Lung (tissue), 11 donors: ENCODE measurements at regions not wholly inside any gene's neighbourhood (a gene's known extent, or its start where the extent isn't known, plus 50 kb on each side); places are given as distances from the start of the nearest gene placed in this dataset.

Experiments
- ATAC-seq: fragments of 200-7000 bp; cut with Tn5 transposase; one replicate; pipeline ENCODE4 v1.9.1; 2020; ENCODE audit warnings: moderate number of reproducible peaks; ENCODE audit not compliant: insufficient read depth, low FRiP score
- DNase-seq, 3 donors: peaks; one replicate each; pipeline ENCODE4 v3.0.0-alpha.2; 2013 to 2017
- H3K27ac ChIP-seq, 2 donors: one replicate each; pipeline ENCODE4 v1.5.1; 2013; ENCODE audit warnings: mild to moderate bottlenecking in 2 of 2, moderate library complexity in 2 of 2, control low read depth in 1 of 2, inconsistent platforms in 1 of 2, low read depth in 1 of 2, low read length in 1 of 2
- H3K27me3 ChIP-seq, 3 donors: one replicate each; pipeline ENCODE4 v1.5.1; 2013; ENCODE audit warnings: low read length in 2 of 3; ENCODE audit not compliant: control insufficient read depth in 3 of 3, insufficient read depth in 3 of 3
- H3K36me3 ChIP-seq, 4 donors: one replicate each; pipeline ENCODE4 v1.5.1; 2013; ENCODE audit warnings: low read length in 4 of 4, mild to moderate bottlenecking in 1 of 4, moderate library complexity in 1 of 4; ENCODE audit not compliant: control insufficient read depth in 4 of 4, insufficient read depth in 4 of 4
- H3K4me1 ChIP-seq, 5 donors: one replicate each; pipeline ENCODE4 v1.5.1; 2013; ENCODE audit warnings: low read length in 5 of 5, mild to moderate bottlenecking in 2 of 5, moderate library complexity in 1 of 5; ENCODE audit not compliant: control insufficient read depth in 5 of 5, insufficient read depth in 5 of 5
- H3K4me3 ChIP-seq: one replicate; pipeline ENCODE4 v1.5.1; 2013; ENCODE audit warnings: mild to moderate bottlenecking, control low read depth, moderate library complexity
- H3K9ac ChIP-seq, 2 donors: one replicate each; pipeline ENCODE4 v1.5.1; 2013; ENCODE audit warnings: low read length in 2 of 2, control low read depth in 1 of 2; ENCODE audit not compliant: insufficient read depth in 1 of 2
- H3K9me3 ChIP-seq, 4 donors: one replicate each; pipeline ENCODE4 v1.5.1; 2013; ENCODE audit warnings: low read length in 3 of 4, mild to moderate bottlenecking in 1 of 4, moderate library complexity in 1 of 4; ENCODE audit not compliant: control insufficient read depth in 4 of 4, insufficient read depth in 3 of 4
- WGBS, 2 donors: extraction: QIAGEN DNeasy Blood & Tissue Kit; methylation state at CpG; one replicate each; pipeline ENCODE4 v1.1.7; 2013; 5-methylcytosine and 5-hydroxymethylcytosine counted together
- TF ChIP-seq, protein P1 (sequence below): IDR thresholded peaks from 2 replicates; pipeline ENCODE4 v1.5.1; 2012; ENCODE audit warnings: mild to moderate bottlenecking; ENCODE audit errors: control extremely low read depth, extremely low read depth
- donor health status: control.
- donor health status: control.
- donor health status: Bipolar disorder and iron deficiency.
- donor health status: healthy.
- donor health status: DM: yes; HTN: yes; CAD: no.

DNA sequence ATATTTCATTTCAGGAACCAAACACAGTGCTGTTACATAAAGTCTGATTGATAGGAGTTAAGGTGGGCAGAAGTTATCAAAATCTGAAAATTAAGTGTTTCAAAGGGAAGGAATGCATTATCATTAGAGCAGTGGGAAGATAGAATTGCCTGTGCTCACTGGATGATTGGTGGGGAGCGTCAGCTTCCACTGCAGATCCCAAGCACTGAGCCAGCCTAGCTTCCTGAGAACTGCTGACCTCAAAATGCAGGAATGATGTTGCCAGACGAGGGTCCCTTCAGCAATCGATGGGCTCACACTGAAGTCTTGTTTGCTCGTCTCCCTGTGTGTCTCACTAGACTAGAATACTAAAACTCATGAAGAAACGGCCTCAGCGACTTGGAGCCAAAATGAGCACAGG is 110.0 kb upstream of the PHACTR1 start:
- 86 to 92% methylated on average over 6 of the region's 6 CpGs for WGBS, 2 donors
- TF ChIP-seq, protein P1, sequence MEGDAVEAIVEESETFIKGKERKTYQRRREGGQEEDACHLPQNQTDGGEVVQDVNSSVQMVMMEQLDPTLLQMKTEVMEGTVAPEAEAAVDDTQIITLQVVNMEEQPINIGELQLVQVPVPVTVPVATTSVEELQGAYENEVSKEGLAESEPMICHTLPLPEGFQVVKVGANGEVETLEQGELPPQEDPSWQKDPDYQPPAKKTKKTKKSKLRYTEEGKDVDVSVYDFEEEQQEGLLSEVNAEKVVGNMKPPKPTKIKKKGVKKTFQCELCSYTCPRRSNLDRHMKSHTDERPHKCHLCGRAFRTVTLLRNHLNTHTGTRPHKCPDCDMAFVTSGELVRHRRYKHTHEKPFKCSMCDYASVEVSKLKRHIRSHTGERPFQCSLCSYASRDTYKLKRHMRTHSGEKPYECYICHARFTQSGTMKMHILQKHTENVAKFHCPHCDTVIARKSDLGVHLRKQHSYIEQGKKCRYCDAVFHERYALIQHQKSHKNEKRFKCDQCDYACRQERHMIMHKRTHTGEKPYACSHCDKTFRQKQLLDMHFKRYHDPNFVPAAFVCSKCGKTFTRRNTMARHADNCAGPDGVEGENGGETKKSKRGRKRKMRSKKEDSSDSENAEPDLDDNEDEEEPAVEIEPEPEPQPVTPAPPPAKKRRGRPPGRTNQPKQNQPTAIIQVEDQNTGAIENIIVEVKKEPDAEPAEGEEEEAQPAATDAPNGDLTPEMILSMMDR, result no peak
- ATAC-seq, result no peak

DNA sequence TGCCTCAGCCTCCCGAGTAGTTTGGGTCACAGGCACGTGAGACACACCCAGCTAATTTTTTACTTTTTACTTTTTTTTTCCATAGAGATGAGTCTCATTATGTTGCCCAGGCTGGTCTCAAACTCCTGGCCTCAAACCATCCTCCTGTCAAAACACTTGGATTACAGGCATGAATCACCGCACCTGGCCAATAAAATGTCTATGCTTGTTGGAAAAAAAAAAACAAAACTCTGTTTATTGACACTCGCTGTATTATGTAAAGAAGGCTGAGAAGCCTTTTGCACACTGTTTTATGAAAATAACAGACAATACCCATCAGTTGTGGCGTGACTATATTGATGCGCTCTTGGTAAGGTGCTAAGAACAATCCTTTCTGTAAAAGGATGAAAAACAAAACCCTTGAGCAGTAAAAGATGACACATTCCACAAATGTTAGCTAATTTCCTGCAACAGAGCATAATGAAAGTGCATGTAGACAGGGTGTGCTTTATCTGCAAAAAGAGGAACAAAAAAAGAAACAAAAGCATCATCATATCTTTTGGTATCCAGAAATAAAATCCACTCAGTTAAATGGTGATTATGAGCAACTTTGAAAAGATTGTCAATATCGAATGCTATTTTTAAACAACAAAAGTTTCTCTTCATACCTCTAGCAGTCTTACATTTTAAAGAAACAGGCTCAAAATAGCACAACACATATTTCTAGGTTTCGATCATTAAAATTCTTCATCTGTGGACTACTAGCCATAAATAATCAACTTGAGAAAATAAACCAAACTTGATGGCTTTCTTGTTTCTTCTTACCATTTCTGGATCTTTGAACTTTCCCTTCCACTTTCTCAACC is 108.3 kb upstream of the PHACTR1 start:
- 63 to 70% methylated on average over 8 of the region's 8 CpGs for WGBS, 2 donors
- Histone ChIP-seq H3K9ac (no peak overlapping the region), H3K4me3 (no peak overlapping the region), H3K9me3 (no peaks in the 10 kb centered on the region), H3K4me1 (peaks cover 0 to 3% (median 0%) of the 10 kb centered on the region in 5 donors), H3K36me3 (no peaks in the 10 kb centered on the region), H3K27ac (no peak overlapping the region), H3K27me3 (no peaks in the 10 kb centered on the region)
- DNase-seq (no peak), ATAC-seq (no peak)
- TF ChIP-seq, protein P1, result no peak

More for the DNA sequence above, 110.0 kb upstream of the PHACTR1 start:
- Histone ChIP-seq H3K9ac (no peak overlapping the region), H3K36me3 (no peaks in the 10 kb centered on the region), H3K27ac (no peak overlapping the region), H3K4me1 (peaks cover 0 to 3% (median 0%) of the 10 kb centered on the region in 5 donors), H3K4me3 (no peak overlapping the region), H3K27me3 (no peaks in the 10 kb centered on the region), H3K9me3 (no peaks in the 10 kb centered on the region)
- DNase-seq, result no peak

DNA sequence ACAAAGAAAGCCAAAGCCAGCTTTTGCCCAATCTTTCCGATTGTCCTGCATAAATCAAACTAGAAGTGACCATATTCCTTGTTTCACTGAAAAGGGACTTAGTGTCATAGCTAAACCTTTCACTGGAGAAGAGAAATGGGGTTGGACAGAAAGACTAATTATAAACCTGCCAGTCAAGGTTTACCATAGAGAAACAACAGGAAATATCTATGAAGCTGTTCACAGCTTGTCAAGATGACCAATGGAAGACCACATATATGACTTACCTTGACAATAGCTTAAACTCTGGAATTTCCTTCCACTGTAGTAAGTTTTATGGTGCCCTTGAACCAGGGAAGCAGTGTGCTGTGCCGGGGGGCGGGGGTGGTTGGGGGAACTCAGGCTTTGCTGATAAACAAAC is 107.7 kb upstream of the PHACTR1 start:
- TF ChIP-seq, protein P1, result no peak
- WGBS, 2 donors, result 88 to 89% methylated on average over 3 of the region's 3 CpGs

More for the DNA sequence above, 107.7 kb upstream of the PHACTR1 start:
- Histone ChIP-seq H3K27me3 (no peaks in the 10 kb centered on the region), H3K36me3 (no peaks in the 10 kb centered on the region), H3K4me1 (peaks cover 0 to 3% (median 0%) of the 10 kb centered on the region in 5 donors), H3K9me3 (no peaks in the 10 kb centered on the region), H3K9ac (no peak overlapping the region), H3K4me3 (no peak overlapping the region), H3K27ac (no peak overlapping the region)
- DNase-seq (no peak), ATAC-seq (no peak)
